PC-3 (cell line): ENCODE measurements at regions not wholly inside any gene's neighbourhood (a gene's known extent, or its start where the extent isn't known, plus 50 kb on each side); places are given as distances from the start of the nearest gene placed in this dataset.

Experiments
- ATAC-seq: fragments of 200-7000 bp; cut with Tn5 transposase; 2 replicates; pipeline ENCODE4 v1.9.1; 2020; ENCODE audit warnings: mild to moderate bottlenecking, moderate library complexity
- BruUV-seq: library from RNA; stranded (reverse); fragments of 400-500 nt; replicated peaks from 2 replicates; lab custom pipeline; 2021; lab: Mats Ljungman, UMichigan
- CTCF ChIA-PET: fragments of 300-600 bp; sonication (Branson Sonifier 250); formaldehyde crosslinking; loops from one replicate; lab custom pipeline; 2022; ENCODE audit warnings: antibody characterized with exemption; lab: Charles Lee
- POLR2A ChIA-PET: fragments of 300-600 bp; sonication (Branson Sonifier 250); formaldehyde crosslinking; loops from one replicate; lab custom pipeline; 2022; ENCODE audit warnings: antibody characterized with exemption; ENCODE audit not compliant: unreplicated experiment; lab: Charles Lee
- DNase-seq: peaks from one replicate; pipeline ENCODE4 v3.0.0-alpha.2; 2015
- H2AFZ ChIP-seq: fragments of 300-600 bp; sonication (generic); 2 replicates; pipeline ENCODE4 v1.6.0; 2016; ENCODE audit warnings: antibody characterized with exemption, low read length
- H3F3A ChIP-seq: fragments of 300-600 bp; sonication (generic); one replicate; pipeline ENCODE4 v1.6.0; 2017; ENCODE audit warnings: antibody characterized with exemption, low read length, control low read depth, mild to moderate bottlenecking; ENCODE audit not compliant: unreplicated experiment
- H3K27ac ChIP-seq: fragments of 300-600 bp; sonication (generic); 2 replicates; pipeline ENCODE4 v1.5.1; 2016; ENCODE audit warnings: mild to moderate bottlenecking, low read length
- H3K27me3 ChIP-seq: fragments of 300-600 bp; sonication (generic); 2 replicates; pipeline ENCODE4 v1.6.1; 2016; ENCODE audit warnings: low read length, mixed read lengths
- H3K36me3 ChIP-seq: fragments of 300-600 bp; sonication (generic); 2 replicates; pipeline ENCODE4 v1.6.1; 2016; ENCODE audit warnings: low read depth, mixed run types, low read length, mixed read lengths
- H3K4me1 ChIP-seq: fragments of 300-600 bp; sonication (generic); 2 replicates; pipeline ENCODE4 v1.5.1; 2016; ENCODE audit warnings: low read length; ENCODE audit not compliant: insufficient read depth
- H3K4me2 ChIP-seq: fragments of 300-600 bp; sonication (generic); 2 replicates; pipeline ENCODE4 v1.6.0; 2016; ENCODE audit warnings: low read length
- H3K4me3 ChIP-seq: fragments of 300-600 bp; sonication (generic); 2 replicates; pipeline ENCODE4 v1.5.1; 2016; ENCODE audit warnings: mild to moderate bottlenecking, low read length, mixed read lengths
- H3K79me2 ChIP-seq: fragments of 300-600 bp; sonication (generic); 2 replicates; pipeline ENCODE4 v1.6.1; 2017; ENCODE audit warnings: low read length, mixed read lengths
- H3K9ac ChIP-seq: fragments of 300-600 bp; sonication (generic); 2 replicates; pipeline ENCODE4 v1.6.0; 2016; ENCODE audit warnings: mild to moderate bottlenecking, low read length
- H3K9me2 ChIP-seq: fragments of 300-600 bp; sonication (generic); replicated peaks from 2 replicates; pipeline ENCODE4 v1.6.1; 2016; ENCODE audit warnings: mixed run types, low read length, mixed read lengths
- H3K9me3 ChIP-seq: fragments of 300-600 bp; sonication (generic); 2 replicates; pipeline ENCODE4 v1.6.1; 2016; ENCODE audit warnings: low read length, mixed read lengths
- H4K20me1 ChIP-seq: fragments of 300-600 bp; sonication (generic); 2 replicates; pipeline ENCODE4 v1.6.1; 2016; ENCODE audit warnings: low read length, mixed read lengths
- EZH2 ChIP-seq: fragments of 300-600 bp; sonication (generic); IDR thresholded peaks from one replicate; pipeline ENCODE4 v1.6.1; 2017; ENCODE audit warnings: antibody characterized with exemption, mild to moderate bottlenecking, low read length; ENCODE audit not compliant: unreplicated experiment
- EZH2phosphoT487 ChIP-seq: fragments of 300-600 bp; sonication (generic); IDR thresholded peaks from 2 replicates; pipeline ENCODE4 v1.6.1; 2018; ENCODE audit warnings: mild to moderate bottlenecking, antibody characterized with exemption, low read length, borderline replicate concordance
- intact Hi-C: fragments of 100-400 bp; cut with micrococcal nuclease; formaldehyde crosslinking; loops from 2 replicates; pipeline ENCODE4 v1.9.0; 2023
- TF ChIP-seq, protein P1 (sequence below): fragments of 300-600 bp; sonication (generic); conservative IDR thresholded peaks from 2 replicates; pipeline ENCODE4 v1.5.1; 2017; ENCODE audit warnings: antibody characterized with exemption, low read depth, mild to moderate bottlenecking, low read length

DNA sequence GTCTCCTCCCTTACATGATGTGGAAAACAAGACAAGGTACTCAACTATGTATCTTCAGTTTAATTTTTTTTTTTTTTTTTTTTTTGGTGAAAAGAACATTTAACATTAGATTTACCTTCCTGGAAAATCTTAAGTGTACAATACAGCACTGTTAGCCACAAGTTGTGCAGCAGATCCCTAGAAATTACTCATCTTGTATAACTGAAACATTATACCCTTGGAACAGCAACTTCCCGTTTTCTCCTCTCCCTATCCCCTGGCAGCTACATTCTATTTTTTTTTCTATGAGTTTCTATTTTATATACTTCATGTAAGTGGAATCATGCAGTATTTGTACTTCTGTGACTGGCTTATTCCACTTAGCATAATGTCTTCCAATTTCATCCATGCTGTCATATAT, 421.9 kb upstream of the FTMT start:
- Histone ChIP-seq H4K20me1 (no peaks in the 10 kb centered on the region), H3K9ac (no peak overlapping the region), H3K36me3 (no peaks in the 10 kb centered on the region), H3K4me3 (no peak overlapping the region), H3K79me2 (no peaks in the 10 kb centered on the region), H3K4me2 (no peak overlapping the region), H3K27me3 (no peaks in the 10 kb centered on the region), H3K4me1 (no peaks in the 10 kb centered on the region), H3K9me2 (no peaks in the 10 kb centered on the region), H3F3A (no peaks in the 10 kb centered on the region), H2AFZ (no peak overlapping the region), H3K27ac (no peak overlapping the region), H3K9me3 (no peaks in the 10 kb centered on the region)
- ATAC-seq (peak; percentile 84), DNase-seq (peak; percentile 12)
- TF ChIP-seq EZH2 (no peak), EZH2phosphoT487 (no peak)
- TF ChIP-seq, protein P1, sequence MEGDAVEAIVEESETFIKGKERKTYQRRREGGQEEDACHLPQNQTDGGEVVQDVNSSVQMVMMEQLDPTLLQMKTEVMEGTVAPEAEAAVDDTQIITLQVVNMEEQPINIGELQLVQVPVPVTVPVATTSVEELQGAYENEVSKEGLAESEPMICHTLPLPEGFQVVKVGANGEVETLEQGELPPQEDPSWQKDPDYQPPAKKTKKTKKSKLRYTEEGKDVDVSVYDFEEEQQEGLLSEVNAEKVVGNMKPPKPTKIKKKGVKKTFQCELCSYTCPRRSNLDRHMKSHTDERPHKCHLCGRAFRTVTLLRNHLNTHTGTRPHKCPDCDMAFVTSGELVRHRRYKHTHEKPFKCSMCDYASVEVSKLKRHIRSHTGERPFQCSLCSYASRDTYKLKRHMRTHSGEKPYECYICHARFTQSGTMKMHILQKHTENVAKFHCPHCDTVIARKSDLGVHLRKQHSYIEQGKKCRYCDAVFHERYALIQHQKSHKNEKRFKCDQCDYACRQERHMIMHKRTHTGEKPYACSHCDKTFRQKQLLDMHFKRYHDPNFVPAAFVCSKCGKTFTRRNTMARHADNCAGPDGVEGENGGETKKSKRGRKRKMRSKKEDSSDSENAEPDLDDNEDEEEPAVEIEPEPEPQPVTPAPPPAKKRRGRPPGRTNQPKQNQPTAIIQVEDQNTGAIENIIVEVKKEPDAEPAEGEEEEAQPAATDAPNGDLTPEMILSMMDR, result no peak
- BruUV-seq, result no TSS peak
- CTCF ChIA-PET, result no interaction called here
- POLR2A ChIA-PET, result interaction anchor here (0.6 kb wide), 2 partner anchors 219 to 672 kb away, joined by 4 to 6 read pairs; no protein-coding TSS in a partner anchor
- intact Hi-C loops, result no loop called here

DNA sequence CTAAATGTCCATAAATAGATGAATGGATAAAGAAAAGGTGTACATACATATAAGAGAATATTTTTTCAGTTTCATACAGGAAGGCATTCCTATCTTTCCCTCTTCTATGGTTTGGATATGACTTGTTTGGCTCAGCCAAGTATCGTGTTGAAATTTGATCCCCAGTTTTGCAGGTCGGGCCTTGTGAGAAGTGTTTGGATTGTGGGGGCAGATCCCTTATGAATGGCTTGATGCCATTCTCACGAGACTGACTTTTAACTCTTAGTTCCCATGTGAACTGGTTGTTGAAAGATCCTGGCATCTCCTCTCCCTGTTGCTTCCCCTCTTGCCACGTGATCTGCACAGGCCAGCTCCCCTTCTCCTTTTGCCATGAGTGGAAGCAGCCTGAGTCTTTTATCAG, 421.1 kb upstream of the FTMT start:
- no peaks in the 10 kb centered on the region for H3K36me3 ChIP-seq
- no peak overlapping the region for H2AFZ ChIP-seq
- H3K9me2 ChIP-seq, result no peaks in the 10 kb centered on the region
- H3K9me3 ChIP-seq, result no peaks in the 10 kb centered on the region
- no peak overlapping the region for H3K4me3 ChIP-seq
- ChIA-PET CTCF (no interaction called here), POLR2A (no interaction called here)
- no peak for ATAC-seq
- no peaks in the 10 kb centered on the region for H3K4me1 ChIP-seq
- TF ChIP-seq, protein P1, result no peak
- TF ChIP-seq EZH2phosphoT487, result no peak
- TF ChIP-seq EZH2, result no peak
- H3K4me2 ChIP-seq, result no peak overlapping the region
- H3K9ac ChIP-seq, result no peak overlapping the region
- intact Hi-C loops, result no loop called here
- no peaks in the 10 kb centered on the region for H3K27me3 ChIP-seq
- BruUV-seq, result no TSS peak
- no peaks in the 10 kb centered on the region for H3K79me2 ChIP-seq
- no peak overlapping the region for H3K27ac ChIP-seq
- no peaks in the 10 kb centered on the region for H4K20me1 ChIP-seq
- H3F3A ChIP-seq, result no peaks in the 10 kb centered on the region
- DNase-seq, result peak; percentile 1

DNA sequence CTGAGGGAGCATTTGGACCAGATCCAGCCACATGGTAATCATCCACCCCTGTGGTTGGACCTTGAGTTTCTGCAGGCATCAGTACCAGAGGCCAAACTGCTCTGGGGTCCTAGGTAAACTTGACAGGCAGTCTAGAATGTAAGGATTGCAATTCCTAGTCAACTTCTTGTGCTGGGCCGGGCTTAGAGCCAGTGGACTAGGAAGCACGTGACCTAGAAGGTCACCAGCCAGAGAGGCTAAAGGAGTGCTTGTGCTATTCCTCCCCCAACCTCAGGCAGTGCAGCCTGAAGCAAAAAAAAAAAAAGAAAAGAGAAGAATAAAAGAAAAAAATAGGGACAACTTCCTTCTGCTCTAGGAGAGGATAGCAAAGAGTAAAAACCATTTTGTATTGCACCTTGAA, 406.2 kb upstream of the FTMT start:
- intact Hi-C loops, result no loop called here
- no TSS peak for BruUV-seq
- ATAC-seq, result no peak

More for the DNA sequence above, 406.2 kb upstream of the FTMT start:
- Histone ChIP-seq H3K4me3 (no peak overlapping the region), H3F3A (no peaks in the 10 kb centered on the region), H3K9me3 (no peaks in the 10 kb centered on the region), H2AFZ (no peak overlapping the region), H3K4me2 (no peak overlapping the region), H3K27ac (no peak overlapping the region), H3K4me1 (no peaks in the 10 kb centered on the region), H3K9me2 (no peaks in the 10 kb centered on the region), H3K27me3 (no peaks in the 10 kb centered on the region), H3K9ac (no peak overlapping the region), H4K20me1 (no peaks in the 10 kb centered on the region), H3K79me2 (no peaks in the 10 kb centered on the region), H3K36me3 (no peaks in the 10 kb centered on the region)
- DNase-seq, result no peak
- CTCF ChIA-PET, result no interaction called here
- POLR2A ChIA-PET, result no interaction called here
- TF ChIP-seq, protein P1, result no peak
- no peak for TF ChIP-seq EZH2phosphoT487
- TF ChIP-seq EZH2, result no peak
